LNCaP clone FGC (cell line): ENCODE measurements at regions not wholly inside any gene's neighbourhood (a gene's known extent, or its start where the extent isn't known, plus 50 kb on each side); places are given as distances from the start of the nearest gene placed in this dataset.

ENCODE experiments used
- DNase-seq: peaks from one replicate; pipeline ENCODE4 v3.0.0-alpha.2; 2011; ENCODE audit warnings: low read depth
- H3K4me3 ChIP-seq: 2 replicates; pipeline ENCODE4 v1.5.1; 2011; ENCODE audit warnings: mild to moderate bottlenecking, low read depth, low read length, control low read depth
- TF ChIP-seq, protein P1 (sequence below): IDR thresholded peaks from 2 replicates; pipeline ENCODE4 v1.5.1; 2012; ENCODE audit warnings: mild to moderate bottlenecking; ENCODE audit not compliant: control insufficient read depth, insufficient read depth; ENCODE audit errors: extremely low read depth

GRCh38 chr9:126117631-126118030 lies 209.0 kb upstream of the MVB12B start:
- TF ChIP-seq, protein P1, sequence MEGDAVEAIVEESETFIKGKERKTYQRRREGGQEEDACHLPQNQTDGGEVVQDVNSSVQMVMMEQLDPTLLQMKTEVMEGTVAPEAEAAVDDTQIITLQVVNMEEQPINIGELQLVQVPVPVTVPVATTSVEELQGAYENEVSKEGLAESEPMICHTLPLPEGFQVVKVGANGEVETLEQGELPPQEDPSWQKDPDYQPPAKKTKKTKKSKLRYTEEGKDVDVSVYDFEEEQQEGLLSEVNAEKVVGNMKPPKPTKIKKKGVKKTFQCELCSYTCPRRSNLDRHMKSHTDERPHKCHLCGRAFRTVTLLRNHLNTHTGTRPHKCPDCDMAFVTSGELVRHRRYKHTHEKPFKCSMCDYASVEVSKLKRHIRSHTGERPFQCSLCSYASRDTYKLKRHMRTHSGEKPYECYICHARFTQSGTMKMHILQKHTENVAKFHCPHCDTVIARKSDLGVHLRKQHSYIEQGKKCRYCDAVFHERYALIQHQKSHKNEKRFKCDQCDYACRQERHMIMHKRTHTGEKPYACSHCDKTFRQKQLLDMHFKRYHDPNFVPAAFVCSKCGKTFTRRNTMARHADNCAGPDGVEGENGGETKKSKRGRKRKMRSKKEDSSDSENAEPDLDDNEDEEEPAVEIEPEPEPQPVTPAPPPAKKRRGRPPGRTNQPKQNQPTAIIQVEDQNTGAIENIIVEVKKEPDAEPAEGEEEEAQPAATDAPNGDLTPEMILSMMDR, result no peak
- DNase-seq, result no peak
- no peak overlapping the region for H3K4me3 ChIP-seq

GRCh38 chr9:126119731-126120130 lies 206.9 kb upstream of the MVB12B start:
- DNase-seq, result no peak
- TF ChIP-seq, protein P1, result no peak
- H3K4me3 ChIP-seq, result no peak overlapping the region

- TF ChIP-seq, protein P1, result no peak
- no peak for DNase-seq
- H3K4me3 ChIP-seq, result no peak overlapping the region
Measured at GRCh38 chr9:126122901-126123616, 203.6 kb upstream of the MVB12B start.

DNA sequence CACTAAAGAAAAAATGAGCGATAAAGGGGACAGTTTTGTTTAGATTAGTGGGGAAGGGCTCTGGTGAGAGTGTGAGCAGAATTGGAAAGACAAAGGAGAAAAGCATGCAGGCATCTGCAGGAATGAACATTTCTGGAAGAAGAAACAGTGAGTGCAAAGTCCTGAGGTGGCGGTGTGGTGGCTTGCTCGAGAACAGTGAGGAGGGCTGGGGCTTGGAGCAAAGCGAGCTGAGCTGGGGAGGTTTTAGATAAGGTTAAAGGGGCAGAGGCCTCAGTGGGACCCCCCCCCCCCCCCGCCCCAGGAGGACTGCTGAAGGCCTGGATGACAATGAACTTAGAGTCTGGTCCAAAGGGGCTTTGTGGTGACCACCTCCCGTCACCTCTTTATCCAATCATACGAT lies 202.7 kb upstream of the MVB12B start:
- TF ChIP-seq, protein P1, result no peak
- H3K4me3 ChIP-seq, result no peak overlapping the region
- no peak for DNase-seq

GRCh38 chr9:126125177-126125576 lies 201.5 kb upstream of the MVB12B start:
- TF ChIP-seq, protein P1, result no peak
- no peak overlapping the region for H3K4me3 ChIP-seq
- no peak for DNase-seq

DNA sequence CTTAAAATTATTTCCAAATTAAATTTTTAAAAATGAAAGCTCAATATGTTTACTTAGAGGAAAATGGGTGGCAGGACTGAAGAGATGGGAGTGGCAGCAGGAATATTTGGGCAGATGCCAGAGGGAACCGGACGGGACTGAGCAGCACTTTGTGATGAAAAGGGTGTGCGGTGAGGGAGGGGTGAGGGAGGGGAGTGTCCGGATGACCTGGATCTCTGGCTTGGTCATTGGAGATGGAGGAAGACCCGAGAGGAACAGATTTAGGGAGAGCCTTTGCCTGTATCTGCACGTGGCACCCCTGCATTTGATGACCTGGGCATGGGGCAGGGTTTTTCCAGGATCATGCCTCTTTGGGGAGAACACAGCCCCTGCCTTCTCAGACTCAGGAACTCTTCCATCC lies 201.1 kb upstream of the MVB12B start:
- no peak overlapping the region for H3K4me3 ChIP-seq
- TF ChIP-seq, protein P1, result no peak
- no peak for DNase-seq

DNA sequence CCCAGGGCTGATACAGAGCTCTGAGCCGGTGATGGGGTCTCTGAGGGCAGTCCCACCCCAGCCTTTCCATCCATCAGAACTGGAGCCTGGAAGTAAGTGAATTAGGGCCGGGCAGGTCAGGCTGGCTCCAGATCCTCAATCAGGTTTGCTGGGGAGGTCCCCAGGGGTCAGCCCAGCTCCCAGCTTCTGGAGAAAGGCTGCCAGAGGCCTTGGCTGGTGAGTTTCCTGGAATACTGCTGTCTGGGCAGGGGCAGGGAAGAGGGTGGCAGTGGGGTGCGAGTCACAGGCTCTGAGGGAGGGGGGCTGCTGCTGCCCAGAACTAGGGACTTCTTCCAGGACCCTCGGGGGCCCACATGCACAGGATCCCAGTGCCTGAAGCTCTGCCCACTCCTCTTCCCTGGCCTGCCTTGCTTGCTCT lies 200.6 kb upstream of the MVB12B start:
- no peak for DNase-seq
- no peak overlapping the region for H3K4me3 ChIP-seq
- TF ChIP-seq, protein P1, result no peak
